Cardiac fibroblast (primary cell): ENCODE measurements at regions not wholly inside any gene's neighbourhood (a gene's known extent, or its start where the extent isn't known, plus 50 kb on each side); places are given as distances from the start of the nearest gene placed in this dataset.

Source experiments
- DNase-seq, 2 donors: peaks; one replicate each; pipeline versions ENCODE4 v3.0.0 to v3.0.0-alpha.2; 2010; ENCODE audit warnings: low read depth in 2 of 2
- H3K4me3 ChIP-seq, 2 donors: replicated peaks in 1 of 2; 1 replicate in 1 of 2; 2 replicates in 1 of 2; pipeline ENCODE4 v1.5.1; 2011; ENCODE audit warnings: low read depth in 2 of 2, low read length in 2 of 2, mild to moderate bottlenecking in 2 of 2, moderate library complexity in 1 of 2
- TF ChIP-seq, protein P1 (sequence below): IDR thresholded peaks from one replicate; pipeline ENCODE4 v1.5.1; 2011; ENCODE audit warnings: low read depth, mild to moderate bottlenecking, low read length, inconsistent platforms

GRCh38 chr14:22465201-22465840, 123.7 kb downstream of the DAD1 start:
- DNase-seq, result peak in 1 of 2 donors; percentile 27
- TF ChIP-seq, protein P1, sequence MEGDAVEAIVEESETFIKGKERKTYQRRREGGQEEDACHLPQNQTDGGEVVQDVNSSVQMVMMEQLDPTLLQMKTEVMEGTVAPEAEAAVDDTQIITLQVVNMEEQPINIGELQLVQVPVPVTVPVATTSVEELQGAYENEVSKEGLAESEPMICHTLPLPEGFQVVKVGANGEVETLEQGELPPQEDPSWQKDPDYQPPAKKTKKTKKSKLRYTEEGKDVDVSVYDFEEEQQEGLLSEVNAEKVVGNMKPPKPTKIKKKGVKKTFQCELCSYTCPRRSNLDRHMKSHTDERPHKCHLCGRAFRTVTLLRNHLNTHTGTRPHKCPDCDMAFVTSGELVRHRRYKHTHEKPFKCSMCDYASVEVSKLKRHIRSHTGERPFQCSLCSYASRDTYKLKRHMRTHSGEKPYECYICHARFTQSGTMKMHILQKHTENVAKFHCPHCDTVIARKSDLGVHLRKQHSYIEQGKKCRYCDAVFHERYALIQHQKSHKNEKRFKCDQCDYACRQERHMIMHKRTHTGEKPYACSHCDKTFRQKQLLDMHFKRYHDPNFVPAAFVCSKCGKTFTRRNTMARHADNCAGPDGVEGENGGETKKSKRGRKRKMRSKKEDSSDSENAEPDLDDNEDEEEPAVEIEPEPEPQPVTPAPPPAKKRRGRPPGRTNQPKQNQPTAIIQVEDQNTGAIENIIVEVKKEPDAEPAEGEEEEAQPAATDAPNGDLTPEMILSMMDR, result no peak
- H3K4me3 ChIP-seq, result no peak overlapping the region

- TF ChIP-seq, protein P1, result no peak
- H3K4me3 ChIP-seq, result no peak overlapping the region
- no peak for DNase-seq
Measured at GRCh38 chr14:22464422-22465142, 124.4 kb downstream of the DAD1 start.

DNA sequence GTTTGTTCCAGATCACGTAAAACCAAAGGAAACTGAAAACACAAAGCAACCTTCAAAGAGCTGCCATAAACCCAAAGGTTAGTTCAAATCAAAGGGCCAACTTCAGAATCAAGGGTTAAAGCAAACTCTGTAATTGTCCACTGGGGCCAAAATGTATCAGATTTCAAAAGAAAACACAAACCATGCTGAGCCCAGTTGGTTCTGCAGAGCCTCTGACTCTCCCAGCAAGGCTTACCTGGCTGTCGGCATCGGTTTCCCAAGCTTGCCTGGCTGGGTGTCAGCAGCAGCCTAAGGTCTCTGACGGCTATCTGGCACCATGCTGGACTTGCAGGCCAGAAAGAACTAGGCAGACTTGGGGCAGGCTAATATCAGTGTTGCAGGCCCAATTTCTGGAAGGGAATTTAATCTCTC, 125.3 kb downstream of the DAD1 start:
- TF ChIP-seq, protein P1, result no peak

DNA sequence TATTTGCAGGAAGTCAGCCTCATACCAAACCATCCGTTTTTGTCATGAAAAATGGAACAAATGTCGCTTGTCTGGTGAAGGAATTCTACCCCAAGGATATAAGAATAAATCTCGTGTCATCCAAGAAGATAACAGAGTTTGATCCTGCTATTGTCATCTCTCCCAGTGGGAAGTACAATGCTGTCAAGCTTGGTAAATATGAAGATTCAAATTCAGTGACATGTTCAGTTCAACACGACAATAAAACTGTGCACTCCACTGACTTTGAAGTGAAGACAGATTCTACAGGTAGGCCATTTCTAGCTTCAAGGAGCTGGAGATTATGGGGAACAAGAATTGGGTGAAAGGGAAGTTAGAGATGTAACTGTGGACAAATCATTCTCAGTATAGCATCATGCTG, 126.1 kb downstream of the DAD1 start:
- DNase-seq, result no peak
- H3K4me3 ChIP-seq, result no peak overlapping the region
- TF ChIP-seq, protein P1, result no peak

More for the DNA sequence above, 125.3 kb downstream of the DAD1 start:
- DNase-seq, result no peak
- no peak overlapping the region for H3K4me3 ChIP-seq

GRCh38 chr14:22460461-22461195, 128.4 kb downstream of the DAD1 start:
- TF ChIP-seq, protein P1, result no peak
- no peak overlapping the region for H3K4me3 ChIP-seq
- DNase-seq, result peak in 1 of 2 donors; percentile 14

GRCh38 chr14:22458737-22459136, 130.3 kb downstream of the DAD1 start:
- no peak for DNase-seq
- TF ChIP-seq, protein P1, result no peak
- no peak overlapping the region for H3K4me3 ChIP-seq
